BE2C (cell line): ENCODE measurements at regions not wholly inside any gene's neighbourhood (a gene's known extent, or its start where the extent isn't known, plus 50 kb on each side); places are given as distances from the start of the nearest gene placed in this dataset.

Experiments
- DNase-seq: peaks from one replicate; pipeline ENCODE4 v3.0.0-alpha.2; 2020
- H3K27me3 ChIP-seq: fragments of 250-450 bp; sonication (Bioruptor Pico); 2 replicates; pipeline ENCODE4 v1.5.1; 2020; ENCODE audit warnings: mild to moderate bottlenecking
- H3K36me3 ChIP-seq: fragments of 250-450 bp; sonication (Bioruptor Pico); 2 replicates; pipeline ENCODE4 v1.5.1; 2020; ENCODE audit warnings: mild to moderate bottlenecking
- H3K4me1 ChIP-seq: fragments of 250-450 bp; sonication (Bioruptor Pico); 2 replicates; pipeline ENCODE4 v1.5.1; 2020
- H3K4me3 ChIP-seq: 2 replicates; pipeline ENCODE4 v1.5.1; 2011; ENCODE audit warnings: low read depth, low read length
- H3K9me3 ChIP-seq: fragments of 250-450 bp; sonication (Bioruptor Pico); 2 replicates; pipeline ENCODE4 v1.5.1; 2020
- CTCF ChIP-seq: IDR thresholded peaks from 2 replicates; pipeline ENCODE4 v1.5.1; 2012; ENCODE audit warnings: mild to moderate bottlenecking, low read depth, low read length

GRCh38 chr2:225793736-225794550 is 394.4 kb downstream of the NYAP2 start:
- Histone ChIP-seq H3K4me1 (no peaks in the 10 kb centered on the region), H3K9me3 (no peaks in the 10 kb centered on the region)
- DNase-seq: no peak

GRCh38 chr2:225788571-225789094 is 389.1 kb downstream of the NYAP2 start:
- DNase-seq: no peak
- Histone ChIP-seq H3K4me3 (no peak overlapping the region), H3K27me3 (no peaks in the 10 kb centered on the region), H3K4me1 (no peaks in the 10 kb centered on the region), H3K36me3 (no peaks in the 10 kb centered on the region), H3K9me3 (no peaks in the 10 kb centered on the region)
- no peak for TF ChIP-seq CTCF

More at GRCh38 chr2:225793736-225794550, 394.4 kb downstream of the NYAP2 start:
- no peak for TF ChIP-seq CTCF
- Histone ChIP-seq H3K27me3 (no peaks in the 10 kb centered on the region), H3K36me3 (no peaks in the 10 kb centered on the region), H3K4me3 (no peak overlapping the region)

GRCh38 chr2:225787497-225787896 is 388.0 kb downstream of the NYAP2 start:
- TF ChIP-seq CTCF: no peak

GRCh38 chr2:225781991-225782390 is 382.5 kb downstream of the NYAP2 start:
- Histone ChIP-seq H3K27me3 (no peaks in the 10 kb centered on the region), H3K9me3 (no peaks in the 10 kb centered on the region), H3K4me1 (no peaks in the 10 kb centered on the region), H3K36me3 (no peaks in the 10 kb centered on the region), H3K4me3 (no peak overlapping the region)
- DNase-seq: no peak
- TF ChIP-seq CTCF: no peak

More at GRCh38 chr2:225787497-225787896, 388.0 kb downstream of the NYAP2 start:
- Histone ChIP-seq H3K4me3 (no peak overlapping the region), H3K9me3 (no peaks in the 10 kb centered on the region), H3K27me3 (no peaks in the 10 kb centered on the region), H3K36me3 (no peaks in the 10 kb centered on the region), H3K4me1 (no peaks in the 10 kb centered on the region)
- no peak for DNase-seq

GRCh38 chr2:225781145-225781544 is 381.6 kb downstream of the NYAP2 start:
- H3K9me3 ChIP-seq: no peaks in the 10 kb centered on the region
- no peak overlapping the region for H3K4me3 ChIP-seq
- no peaks in the 10 kb centered on the region for H3K4me1 ChIP-seq
- DNase-seq: no peak
- TF ChIP-seq CTCF: no peak
- H3K36me3 ChIP-seq: no peaks in the 10 kb centered on the region
- no peaks in the 10 kb centered on the region for H3K27me3 ChIP-seq

- Histone ChIP-seq H3K27me3 (no peaks in the 10 kb centered on the region), H3K36me3 (no peaks in the 10 kb centered on the region), H3K4me1 (no peaks in the 10 kb centered on the region), H3K4me3 (no peak overlapping the region), H3K9me3 (no peaks in the 10 kb centered on the region)
- DNase-seq: no peak
- no peak for TF ChIP-seq CTCF
Measured at GRCh38 chr2:225779829-225780228, 380.3 kb downstream of the NYAP2 start.
